ENCODE measurements at regions not wholly inside any gene's neighbourhood (a gene's known extent, or its start where the extent isn't known, plus 50 kb on each side); places are given as distances from the start of the nearest gene placed in this dataset.

DNA sequence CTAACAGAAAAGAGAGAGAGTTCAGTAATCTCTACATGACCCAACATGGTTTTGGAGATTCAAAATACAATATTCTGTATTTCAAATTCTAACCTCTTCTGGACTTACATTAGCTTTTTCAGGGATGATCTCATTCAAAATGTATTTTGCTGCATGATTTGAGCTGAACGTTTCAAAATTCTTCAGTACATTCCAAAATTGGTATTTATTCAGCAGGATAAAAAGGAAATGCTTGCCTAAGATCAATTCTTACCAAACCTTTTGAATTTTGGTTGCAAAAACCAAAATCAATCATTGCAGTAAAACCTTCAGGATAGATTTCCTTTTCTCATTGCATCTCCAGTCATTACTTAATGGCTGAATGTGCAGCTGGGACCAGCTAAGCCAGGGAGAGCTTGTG is 1761.3 kb upstream of the SEL1L start:
- TF ChIP-seq POLR2AphosphoS5 (IDR thresholded peaks at IDR 0.05) (no peak), EP300 (IDR thresholded peaks at IDR 0.05) (no peak)
- TF ChIP-seq, protein P1, sequence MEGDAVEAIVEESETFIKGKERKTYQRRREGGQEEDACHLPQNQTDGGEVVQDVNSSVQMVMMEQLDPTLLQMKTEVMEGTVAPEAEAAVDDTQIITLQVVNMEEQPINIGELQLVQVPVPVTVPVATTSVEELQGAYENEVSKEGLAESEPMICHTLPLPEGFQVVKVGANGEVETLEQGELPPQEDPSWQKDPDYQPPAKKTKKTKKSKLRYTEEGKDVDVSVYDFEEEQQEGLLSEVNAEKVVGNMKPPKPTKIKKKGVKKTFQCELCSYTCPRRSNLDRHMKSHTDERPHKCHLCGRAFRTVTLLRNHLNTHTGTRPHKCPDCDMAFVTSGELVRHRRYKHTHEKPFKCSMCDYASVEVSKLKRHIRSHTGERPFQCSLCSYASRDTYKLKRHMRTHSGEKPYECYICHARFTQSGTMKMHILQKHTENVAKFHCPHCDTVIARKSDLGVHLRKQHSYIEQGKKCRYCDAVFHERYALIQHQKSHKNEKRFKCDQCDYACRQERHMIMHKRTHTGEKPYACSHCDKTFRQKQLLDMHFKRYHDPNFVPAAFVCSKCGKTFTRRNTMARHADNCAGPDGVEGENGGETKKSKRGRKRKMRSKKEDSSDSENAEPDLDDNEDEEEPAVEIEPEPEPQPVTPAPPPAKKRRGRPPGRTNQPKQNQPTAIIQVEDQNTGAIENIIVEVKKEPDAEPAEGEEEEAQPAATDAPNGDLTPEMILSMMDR (IDR thresholded peaks at IDR 0.05) = no peak

All from upper lobe of left lung (tissue), 4 donors.